ENCODE measurements at regions not wholly inside any gene's neighbourhood (a gene's known extent, or its start where the extent isn't known, plus 50 kb on each side); places are given as distances from the start of the nearest gene placed in this dataset.

GRCh38 chr20:57787151-57787989, 77.6 kb upstream of the PMEPA1 start:
- no peak overlapping the region for H3K4me3 ChIP-seq (ENCODE audit: low read depth, low read length)
- DNase-seq (ENCODE audit: low read depth) = no peak
- in situ Hi-C loops (cut with HindIII; ENCODE audit: low sequenced_read_pairs) = no loop called here
- no peak for TF ChIP-seq CTCF (IDR thresholded peaks at IDR 0.05; ENCODE audit: low read depth, low read length, missing control alignments)

GRCh38 chr20:57786304-57786932, 76.6 kb upstream of the PMEPA1 start:
- DNase-seq (ENCODE audit: low read depth) = no peak
- no peak overlapping the region for H3K4me3 ChIP-seq (ENCODE audit: low read depth, low read length)
- in situ Hi-C loops (cut with HindIII; ENCODE audit: low sequenced_read_pairs) = no loop called here
- TF ChIP-seq CTCF (IDR thresholded peaks at IDR 0.05; ENCODE audit: low read depth, low read length, missing control alignments) = no peak

GRCh38 chr20:57785720-57786119, 75.9 kb upstream of the PMEPA1 start:
- H3K4me3 ChIP-seq (ENCODE audit: low read depth, low read length) = no peak overlapping the region
- no peak for DNase-seq (ENCODE audit: low read depth)
- TF ChIP-seq CTCF (IDR thresholded peaks at IDR 0.05; ENCODE audit: low read depth, low read length, missing control alignments) = no peak
- in situ Hi-C loops (cut with HindIII; ENCODE audit: low sequenced_read_pairs) = no loop called here

- no peak for TF ChIP-seq CTCF (IDR thresholded peaks at IDR 0.05; ENCODE audit: low read depth, low read length, missing control alignments)
- H3K4me3 ChIP-seq (ENCODE audit: low read depth, low read length) = no peak overlapping the region
- DNase-seq (ENCODE audit: low read depth) = no peak
- in situ Hi-C loops (cut with HindIII; ENCODE audit: low sequenced_read_pairs) = no loop called here
Observed at GRCh38 chr20:57785061-57785460, 75.2 kb upstream of the PMEPA1 start.

GRCh38 chr20:57783956-57784837, 74.4 kb upstream of the PMEPA1 start:
- no peak for DNase-seq (ENCODE audit: low read depth)
- H3K4me3 ChIP-seq (ENCODE audit: low read depth, low read length) = no peak overlapping the region
- in situ Hi-C loops (cut with HindIII; ENCODE audit: low sequenced_read_pairs) = no loop called here

More at GRCh38 chr20:57783956-57784837, 74.4 kb upstream of the PMEPA1 start:
- TF ChIP-seq CTCF (IDR thresholded peaks at IDR 0.05; ENCODE audit: low read depth, low read length, missing control alignments) = no peak

Data from astrocyte of the cerebellum (primary cell).